ENCODE measurements at regions not wholly inside any gene's neighbourhood (a gene's known extent, or its start where the extent isn't known, plus 50 kb on each side); places are given as distances from the start of the nearest gene placed in this dataset.
"Not testable (repeated sequence)": the region's sequence is repeated elsewhere in the genome, so short reads cannot be mapped to it uniquely, and the experiment has no call there.

DNA sequence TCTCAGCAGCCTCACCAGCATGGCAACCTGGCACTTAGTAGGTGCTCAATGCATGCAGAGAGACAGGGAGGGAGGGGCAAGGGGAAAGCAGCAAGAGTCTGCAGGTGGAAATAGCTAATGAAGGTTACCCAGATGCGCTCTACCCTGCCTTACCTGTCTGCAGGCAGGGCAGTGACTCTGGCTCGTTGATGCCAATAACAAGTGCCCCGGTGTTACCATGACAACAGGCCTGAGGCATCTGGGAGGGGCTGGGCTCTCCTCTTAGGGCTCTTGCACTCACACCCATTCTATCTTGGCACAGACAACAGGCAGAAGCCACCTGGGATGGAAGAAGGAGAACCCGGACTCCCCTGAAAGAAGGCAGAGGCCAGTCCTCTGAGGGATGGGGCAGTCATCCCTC lies 896.0 kb downstream of the TUBA3C start:
- not testable (repeated sequence) for H3K4me1 ChIP-seq (ENCODE audit: control insufficient read depth in 5 of 5, insufficient read depth in 5 of 5, low read length in 5 of 5); H3K27ac ChIP-seq (ENCODE audit: low read depth in 1 of 2, low read length in 1 of 2); H3K27me3 ChIP-seq (ENCODE audit: control insufficient read depth in 3 of 3, insufficient read depth in 3 of 3, low read length in 2 of 3); H3K36me3 ChIP-seq (ENCODE audit: control insufficient read depth in 4 of 4, insufficient read depth in 4 of 4, low read length in 4 of 4); H3K9ac ChIP-seq (ENCODE audit: insufficient read depth in 1 of 2, low read length in 2 of 2); H3K9me3 ChIP-seq (ENCODE audit: control insufficient read depth in 4 of 4, insufficient read depth in 3 of 4, low read length in 3 of 4); H3K4me3 ChIP-seq; DNase-seq; ATAC-seq (ENCODE audit: insufficient read depth, low FRiP score)
- WGBS, 2 donors = 75 to 87% methylated on average over 4 of the region's 4 CpGs

DNA sequence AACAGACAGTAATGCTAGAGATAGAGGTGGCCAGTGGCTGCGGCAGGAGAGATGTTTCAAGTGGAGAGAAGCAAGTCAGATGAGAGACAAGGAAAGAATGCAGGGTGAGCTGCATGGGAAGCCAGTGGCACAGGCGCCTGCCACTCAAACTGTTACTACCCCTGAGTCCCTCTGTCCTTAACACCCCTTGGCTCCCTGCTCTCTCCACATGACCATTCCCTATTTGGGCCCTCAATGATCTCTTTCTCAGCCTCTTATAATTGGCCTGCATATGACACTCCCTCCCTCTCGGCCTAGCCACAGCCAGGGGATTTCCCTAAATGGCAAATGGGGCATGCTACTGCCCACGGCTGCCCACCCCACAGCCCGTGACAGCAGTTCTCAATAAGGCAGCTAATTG lies 897.6 kb downstream of the TUBA3C start:
- WGBS, 2 donors = 65 to 72% methylated on average over 2 of the region's 5 CpGs
- not testable (repeated sequence) for H3K27ac ChIP-seq (ENCODE audit: low read depth in 1 of 2, low read length in 1 of 2); ATAC-seq (ENCODE audit: insufficient read depth, low FRiP score); H3K9ac ChIP-seq (ENCODE audit: insufficient read depth in 1 of 2, low read length in 2 of 2); H3K9me3 ChIP-seq (ENCODE audit: control insufficient read depth in 4 of 4, insufficient read depth in 3 of 4, low read length in 3 of 4); H3K27me3 ChIP-seq (ENCODE audit: control insufficient read depth in 3 of 3, insufficient read depth in 3 of 3, low read length in 2 of 3); DNase-seq; H3K36me3 ChIP-seq (ENCODE audit: control insufficient read depth in 4 of 4, insufficient read depth in 4 of 4, low read length in 4 of 4); H3K4me1 ChIP-seq (ENCODE audit: control insufficient read depth in 5 of 5, insufficient read depth in 5 of 5, low read length in 5 of 5); H3K4me3 ChIP-seq

DNA sequence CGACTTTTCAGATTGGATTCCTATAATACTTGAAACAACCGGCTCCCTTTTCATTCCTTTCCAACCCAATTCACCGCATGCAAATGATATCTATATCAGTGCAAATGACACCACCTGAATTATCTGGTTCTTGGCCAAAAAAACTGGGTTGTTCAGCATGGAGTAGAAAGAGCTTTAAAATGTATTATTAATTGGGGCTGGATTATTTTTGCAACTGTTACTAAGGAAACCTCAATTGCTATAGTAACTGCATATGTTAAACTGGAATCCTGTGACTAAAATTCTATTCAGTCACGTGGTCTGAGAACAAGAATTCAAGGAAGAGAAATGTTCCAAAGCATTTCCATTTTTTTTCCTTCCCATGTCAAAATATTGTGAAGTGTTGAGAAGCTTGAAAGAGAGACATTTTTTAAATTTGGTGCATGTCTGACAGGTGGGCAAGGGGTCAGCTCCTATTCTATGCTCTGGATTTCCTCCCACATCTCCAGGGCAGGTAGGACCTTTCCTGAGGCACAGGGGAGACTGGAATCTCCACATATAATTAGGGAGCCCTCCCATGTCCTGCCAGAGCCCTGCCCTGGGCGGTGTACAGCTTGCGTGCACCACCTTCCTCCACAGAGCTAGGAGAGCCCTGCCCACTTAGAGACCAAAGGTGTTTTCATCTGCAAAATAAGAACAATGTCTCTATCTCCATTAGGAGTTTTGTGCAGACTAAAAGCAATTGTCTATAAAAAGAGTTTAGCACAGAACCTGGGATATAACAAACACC lies 899.6 kb downstream of the TUBA3C start:
- 31 to 33% methylated on average over 2 to 3 of the region's 6 CpGs for WGBS, 2 donors
- not testable (repeated sequence) for H3K27ac ChIP-seq (ENCODE audit: low read depth in 1 of 2, low read length in 1 of 2); H3K27me3 ChIP-seq (ENCODE audit: control insufficient read depth in 3 of 3, insufficient read depth in 3 of 3, low read length in 2 of 3); H3K4me3 ChIP-seq; ATAC-seq (ENCODE audit: insufficient read depth, low FRiP score); H3K9ac ChIP-seq (ENCODE audit: insufficient read depth in 1 of 2, low read length in 2 of 2); H3K9me3 ChIP-seq (ENCODE audit: control insufficient read depth in 4 of 4, insufficient read depth in 3 of 4, low read length in 3 of 4); DNase-seq; H3K36me3 ChIP-seq (ENCODE audit: control insufficient read depth in 4 of 4, insufficient read depth in 4 of 4, low read length in 4 of 4); H3K4me1 ChIP-seq (ENCODE audit: control insufficient read depth in 5 of 5, insufficient read depth in 5 of 5, low read length in 5 of 5)

DNA sequence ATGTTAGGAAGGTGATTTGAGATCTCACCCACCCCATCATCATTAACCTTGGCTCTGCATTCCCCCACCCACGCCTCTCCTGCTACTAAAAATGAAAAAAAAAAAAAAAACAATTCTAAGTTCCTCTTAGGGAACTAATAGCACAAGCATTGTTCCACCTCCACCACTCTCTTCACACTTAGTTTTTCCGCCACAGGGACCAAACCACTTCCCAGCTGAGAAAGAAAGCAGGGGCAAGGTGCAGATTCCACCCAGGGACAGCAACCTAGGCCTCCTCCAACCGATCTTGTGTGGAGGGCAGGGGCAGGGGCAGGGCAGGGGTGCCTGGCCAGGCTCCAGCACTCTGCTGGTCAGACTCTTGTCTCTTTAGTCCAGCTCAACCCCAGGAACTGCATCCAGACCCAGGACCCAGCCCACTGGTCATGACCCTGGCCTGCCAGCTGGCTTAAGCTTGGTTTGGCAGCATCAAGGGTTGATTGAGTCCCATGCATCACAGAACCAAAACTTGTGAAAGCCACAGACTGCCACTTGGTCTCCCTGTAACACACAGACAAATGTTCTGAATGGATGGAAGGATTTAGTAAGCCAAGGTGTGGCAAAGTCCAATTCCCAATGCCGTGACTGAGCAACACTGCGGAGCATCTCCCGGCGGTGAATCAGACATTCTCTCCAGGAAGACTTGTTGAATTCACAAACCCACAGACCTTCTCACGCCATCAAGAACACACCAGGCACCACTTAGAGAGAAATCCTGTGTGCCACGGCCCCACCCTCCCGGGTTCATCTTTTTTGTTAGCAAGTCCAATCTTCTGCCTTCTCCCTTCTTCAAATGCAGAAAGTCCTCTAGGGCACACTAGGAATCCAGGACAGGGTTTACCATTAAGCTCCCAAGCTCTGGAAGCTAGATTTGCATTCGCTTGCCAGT lies 900.5 kb downstream of the TUBA3C start:
- WGBS, 2 donors = 76 to 82% methylated on average over 7 to 8 of the region's 11 CpGs
- H3K9ac ChIP-seq (ENCODE audit: insufficient read depth in 1 of 2, low read length in 2 of 2); H3K27ac ChIP-seq (ENCODE audit: low read depth in 1 of 2, low read length in 1 of 2); H3K27me3 ChIP-seq (ENCODE audit: control insufficient read depth in 3 of 3, insufficient read depth in 3 of 3, low read length in 2 of 3); H3K9me3 ChIP-seq (ENCODE audit: control insufficient read depth in 4 of 4, insufficient read depth in 3 of 4, low read length in 3 of 4); H3K4me1 ChIP-seq (ENCODE audit: control insufficient read depth in 5 of 5, insufficient read depth in 5 of 5, low read length in 5 of 5); ATAC-seq (ENCODE audit: insufficient read depth, low FRiP score); DNase-seq; H3K4me3 ChIP-seq; H3K36me3 ChIP-seq (ENCODE audit: control insufficient read depth in 4 of 4, insufficient read depth in 4 of 4, low read length in 4 of 4): not testable (repeated sequence)

DNA sequence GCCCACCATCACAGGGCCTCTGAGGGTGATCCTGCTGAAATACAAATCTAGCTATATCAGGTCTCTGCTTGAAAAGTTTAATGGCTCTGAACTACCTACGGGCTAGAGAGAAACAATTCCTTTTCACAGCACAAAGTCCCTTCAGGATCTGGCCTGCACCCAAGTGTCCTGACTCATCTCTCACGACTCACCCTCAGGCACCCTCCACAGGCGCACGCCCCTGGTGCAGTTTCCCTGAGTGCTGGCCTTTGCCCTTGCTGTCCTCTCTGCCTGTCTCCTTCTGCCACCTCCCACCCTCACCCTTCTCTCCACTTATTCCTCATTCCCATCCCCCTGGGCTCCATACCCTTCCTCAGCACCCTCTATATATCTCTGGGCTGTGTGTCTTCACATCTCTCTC lies 901.7 kb downstream of the TUBA3C start:
- WGBS, 2 donors = 81% methylated on average over 4 of the region's 4 CpGs
- not testable (repeated sequence) for H3K27ac ChIP-seq (ENCODE audit: low read depth in 1 of 2, low read length in 1 of 2); H3K27me3 ChIP-seq (ENCODE audit: control insufficient read depth in 3 of 3, insufficient read depth in 3 of 3, low read length in 2 of 3); H3K36me3 ChIP-seq (ENCODE audit: control insufficient read depth in 4 of 4, insufficient read depth in 4 of 4, low read length in 4 of 4); H3K9ac ChIP-seq (ENCODE audit: insufficient read depth in 1 of 2, low read length in 2 of 2); H3K9me3 ChIP-seq (ENCODE audit: control insufficient read depth in 4 of 4, insufficient read depth in 3 of 4, low read length in 3 of 4); ATAC-seq (ENCODE audit: insufficient read depth, low FRiP score); H3K4me3 ChIP-seq; DNase-seq; H3K4me1 ChIP-seq (ENCODE audit: control insufficient read depth in 5 of 5, insufficient read depth in 5 of 5, low read length in 5 of 5)

DNA sequence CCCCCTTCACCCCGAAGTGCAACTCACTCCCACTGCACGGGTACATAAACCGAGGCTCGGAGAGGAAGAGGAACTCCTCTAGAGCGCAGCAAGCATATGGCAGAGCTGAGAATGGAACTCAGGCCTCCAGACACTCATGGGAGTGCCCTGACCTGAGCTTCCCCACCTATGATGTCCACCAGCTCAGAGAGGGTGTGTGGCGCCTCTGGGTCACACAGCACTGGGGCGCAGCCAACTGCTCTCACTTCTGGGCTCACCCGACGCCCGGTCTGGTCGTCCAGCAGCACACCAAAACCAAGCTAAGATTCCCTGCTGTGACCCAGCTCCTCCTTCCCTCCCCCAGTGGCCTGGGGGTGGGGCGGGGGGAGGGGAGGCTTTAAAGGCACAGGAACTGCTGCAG lies 904.3 kb downstream of the TUBA3C start:
- H3K36me3 ChIP-seq (ENCODE audit: control insufficient read depth in 4 of 4, insufficient read depth in 4 of 4, low read length in 4 of 4); H3K27me3 ChIP-seq (ENCODE audit: control insufficient read depth in 3 of 3, insufficient read depth in 3 of 3, low read length in 2 of 3); H3K4me1 ChIP-seq (ENCODE audit: control insufficient read depth in 5 of 5, insufficient read depth in 5 of 5, low read length in 5 of 5); H3K27ac ChIP-seq (ENCODE audit: low read depth in 1 of 2, low read length in 1 of 2); DNase-seq; ATAC-seq (ENCODE audit: insufficient read depth, low FRiP score); H3K9ac ChIP-seq (ENCODE audit: insufficient read depth in 1 of 2, low read length in 2 of 2); H3K9me3 ChIP-seq (ENCODE audit: control insufficient read depth in 4 of 4, insufficient read depth in 3 of 4, low read length in 3 of 4); H3K4me3 ChIP-seq: not testable (repeated sequence)
- WGBS, 2 donors = 77 to 85% methylated on average over 8 to 12 of the region's 12 CpGs

DNA sequence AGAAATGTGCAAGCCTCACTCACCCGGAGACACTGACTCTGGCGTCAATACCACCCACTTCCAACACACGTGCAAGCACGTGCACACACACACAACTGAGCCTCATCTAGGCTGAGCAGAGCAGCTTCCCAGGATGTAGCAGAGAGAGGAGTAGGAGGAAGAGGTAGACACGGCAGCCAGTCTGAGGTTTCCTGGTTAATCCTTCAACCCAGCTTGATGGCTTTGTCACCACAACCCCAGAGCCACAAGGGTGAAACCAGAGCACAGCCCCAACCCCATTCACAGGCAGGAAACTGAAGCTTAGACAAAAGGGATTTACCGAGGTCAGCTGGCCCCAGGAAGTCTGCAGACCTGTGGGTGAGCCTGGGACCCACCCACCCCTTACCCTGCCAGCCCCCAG lies 905.3 kb downstream of the TUBA3C start:
- WGBS, 2 donors = 38 to 57% methylated on average over 5 to 6 of the region's 6 CpGs
- not testable (repeated sequence) for ATAC-seq (ENCODE audit: insufficient read depth, low FRiP score); H3K4me1 ChIP-seq (ENCODE audit: control insufficient read depth in 5 of 5, insufficient read depth in 5 of 5, low read length in 5 of 5)

More for the DNA sequence above, 905.3 kb downstream of the TUBA3C start:
- H3K4me3 ChIP-seq; DNase-seq; H3K27ac ChIP-seq (ENCODE audit: low read depth in 1 of 2, low read length in 1 of 2); H3K9me3 ChIP-seq (ENCODE audit: control insufficient read depth in 4 of 4, insufficient read depth in 3 of 4, low read length in 3 of 4); H3K9ac ChIP-seq (ENCODE audit: insufficient read depth in 1 of 2, low read length in 2 of 2); H3K36me3 ChIP-seq (ENCODE audit: control insufficient read depth in 4 of 4, insufficient read depth in 4 of 4, low read length in 4 of 4); H3K27me3 ChIP-seq (ENCODE audit: control insufficient read depth in 3 of 3, insufficient read depth in 3 of 3, low read length in 2 of 3): not testable (repeated sequence)
